ENCODE measurements at regions not wholly inside any gene's neighbourhood (a gene's known extent, or its start where the extent isn't known, plus 50 kb on each side); places are given as distances from the start of the nearest gene placed in this dataset.

GRCh38 chr4:183801457-183802165 is 103.5 kb upstream of the STOX2 start:
- intact Hi-C loops (cut with micrococcal nuclease; ENCODE audit: unreplicated experiment): no loop called here
- CTCF ChIA-PET (ENCODE audit: unreplicated experiment): no interaction called here
- BruUV-seq (replicated peaks): no TSS peak
- DNase-seq (ENCODE audit: low spot score): no peak
- H2AFZ ChIP-seq (ENCODE audit: low read length): no peak overlapping the region
- H3K27ac ChIP-seq (ENCODE audit: low read depth, low read length, poor library complexity, severe bottlenecking): no peak overlapping the region
- H3K79me2 ChIP-seq (ENCODE audit: insufficient read depth, low read depth, low read length): no peaks in the 10 kb centered on the region
- H4K20me1 ChIP-seq (ENCODE audit: insufficient read depth, low read length): no peaks in the 10 kb centered on the region
- POLR2A ChIA-PET: interaction anchor here (0.7 kb wide), 1 partner anchor 1009 kb away, joined by 3 read pairs; no protein-coding TSS in a partner anchor
- H3K9me3 ChIP-seq (ENCODE audit: low read length): no peaks in the 10 kb centered on the region
- H3K4me3 ChIP-seq (ENCODE audit: low read depth, low read length, poor library complexity, severe bottlenecking): no peak overlapping the region
- TF ChIP-seq EZH2phosphoT487 (IDR thresholded peaks at IDR 0.05; ENCODE audit: borderline replicate concordance, low read depth, low read length) (no peak), CTCF (conservative IDR thresholded peaks at IDR 0.05; ENCODE audit: low read length) (no peak)
- no peaks in the 10 kb centered on the region for H3K9me2 ChIP-seq (ENCODE audit: insufficient read depth, low read length)
- H3K36me3 ChIP-seq (ENCODE audit: insufficient read depth, low read length): no peaks in the 10 kb centered on the region
- no peaks in the 10 kb centered on the region for H3K4me1 ChIP-seq (ENCODE audit: insufficient read depth, low read length, poor library complexity, severe bottlenecking)
- no peak overlapping the region for H3K4me2 ChIP-seq (ENCODE audit: low read length)

- H3K79me2 ChIP-seq (ENCODE audit: insufficient read depth, low read depth, low read length): no peaks in the 10 kb centered on the region
- H3K9me2 ChIP-seq (ENCODE audit: insufficient read depth, low read length): no peaks in the 10 kb centered on the region
- no peaks in the 10 kb centered on the region for H3K4me1 ChIP-seq (ENCODE audit: insufficient read depth, low read length, poor library complexity, severe bottlenecking)
- no peaks in the 10 kb centered on the region for H3K36me3 ChIP-seq (ENCODE audit: insufficient read depth, low read length)
- no TSS peak for BruUV-seq (replicated peaks)
- POLR2A ChIA-PET: no interaction called here
- no peak overlapping the region for H3K4me3 ChIP-seq (ENCODE audit: low read depth, low read length, poor library complexity, severe bottlenecking)
- CTCF ChIA-PET (ENCODE audit: unreplicated experiment): interaction anchor here (0.6 kb wide), 1 partner anchor 231 kb away, joined by 3 read pairs; no protein-coding TSS in a partner anchor
- no peak for DNase-seq (ENCODE audit: low spot score)
- H3K9me3 ChIP-seq (ENCODE audit: low read length): no peaks in the 10 kb centered on the region
- H2AFZ ChIP-seq (ENCODE audit: low read length): no peak overlapping the region
- TF ChIP-seq EZH2phosphoT487 (IDR thresholded peaks at IDR 0.05; ENCODE audit: borderline replicate concordance, low read depth, low read length) (no peak), CTCF (conservative IDR thresholded peaks at IDR 0.05; ENCODE audit: low read length) (no peak)
- H4K20me1 ChIP-seq (ENCODE audit: insufficient read depth, low read length): no peaks in the 10 kb centered on the region
- H3K27ac ChIP-seq (ENCODE audit: low read depth, low read length, poor library complexity, severe bottlenecking): no peak overlapping the region
- intact Hi-C loops (cut with micrococcal nuclease; ENCODE audit: unreplicated experiment): no loop called here
- no peak overlapping the region for H3K4me2 ChIP-seq (ENCODE audit: low read length)
Measured at GRCh38 chr4:183806341-183806740, 98.8 kb upstream of the STOX2 start.

GRCh38 chr4:183807420-183808096 is 97.5 kb upstream of the STOX2 start:
- ChIA-PET CTCF (ENCODE audit: unreplicated experiment) (no interaction called here), POLR2A (no interaction called here)
- BruUV-seq (replicated peaks): no TSS peak
- Histone ChIP-seq H3K27ac (ENCODE audit: low read depth, low read length, poor library complexity, severe bottlenecking) (no peak overlapping the region), H2AFZ (ENCODE audit: low read length) (no peak overlapping the region), H3K36me3 (ENCODE audit: insufficient read depth, low read length) (no peaks in the 10 kb centered on the region), H3K9me2 (ENCODE audit: insufficient read depth, low read length) (no peaks in the 10 kb centered on the region), H3K4me3 (ENCODE audit: low read depth, low read length, poor library complexity, severe bottlenecking) (no peak overlapping the region), H3K79me2 (ENCODE audit: insufficient read depth, low read depth, low read length) (no peaks in the 10 kb centered on the region), H4K20me1 (ENCODE audit: insufficient read depth, low read length) (no peaks in the 10 kb centered on the region), H3K4me2 (ENCODE audit: low read length) (no peak overlapping the region), H3K4me1 (ENCODE audit: insufficient read depth, low read length, poor library complexity, severe bottlenecking) (no peaks in the 10 kb centered on the region), H3K9me3 (ENCODE audit: low read length) (no peaks in the 10 kb centered on the region)
- intact Hi-C loops (cut with micrococcal nuclease; ENCODE audit: unreplicated experiment): no loop called here
- no peak for TF ChIP-seq CTCF (conservative IDR thresholded peaks at IDR 0.05; ENCODE audit: low read length)
- no peak for TF ChIP-seq EZH2phosphoT487 (IDR thresholded peaks at IDR 0.05; ENCODE audit: borderline replicate concordance, low read depth, low read length)
- DNase-seq (ENCODE audit: low spot score): no peak
